Pons (tissue), 1 donor: ENCODE measurements at regions not wholly inside any gene's neighbourhood (a gene's known extent, or its start where the extent isn't known, plus 50 kb on each side); places are given as distances from the start of the nearest gene placed in this dataset.
A peak's percentile ranks its signal among the peaks of the same experiment; 100 is the strongest.

Source experiments
- DNase-seq: peaks from one replicate; pipeline ENCODE4 v3.0.0-alpha.2; 2016; ENCODE audit warnings: low spot score

DNA sequence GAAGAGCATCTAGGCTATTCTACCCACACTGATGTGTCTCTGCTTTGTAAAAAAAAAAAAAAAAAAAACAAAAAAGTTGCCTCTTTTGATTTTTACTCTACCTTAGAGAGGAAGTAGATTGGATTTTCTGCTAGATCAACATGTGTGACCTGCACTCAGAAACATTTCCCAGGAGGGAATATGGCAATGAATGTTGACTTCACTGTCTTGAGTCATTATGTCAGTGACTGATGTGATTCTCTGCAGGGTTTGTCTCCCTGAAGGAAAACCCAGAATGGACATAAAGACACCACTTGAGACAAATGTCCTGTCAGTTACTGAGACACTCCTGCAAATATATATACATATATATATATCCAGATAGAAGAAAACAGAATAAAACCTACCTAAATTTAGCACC is 370.3 kb downstream of the BMPER start:
- DNase-seq, result no peak

DNA sequence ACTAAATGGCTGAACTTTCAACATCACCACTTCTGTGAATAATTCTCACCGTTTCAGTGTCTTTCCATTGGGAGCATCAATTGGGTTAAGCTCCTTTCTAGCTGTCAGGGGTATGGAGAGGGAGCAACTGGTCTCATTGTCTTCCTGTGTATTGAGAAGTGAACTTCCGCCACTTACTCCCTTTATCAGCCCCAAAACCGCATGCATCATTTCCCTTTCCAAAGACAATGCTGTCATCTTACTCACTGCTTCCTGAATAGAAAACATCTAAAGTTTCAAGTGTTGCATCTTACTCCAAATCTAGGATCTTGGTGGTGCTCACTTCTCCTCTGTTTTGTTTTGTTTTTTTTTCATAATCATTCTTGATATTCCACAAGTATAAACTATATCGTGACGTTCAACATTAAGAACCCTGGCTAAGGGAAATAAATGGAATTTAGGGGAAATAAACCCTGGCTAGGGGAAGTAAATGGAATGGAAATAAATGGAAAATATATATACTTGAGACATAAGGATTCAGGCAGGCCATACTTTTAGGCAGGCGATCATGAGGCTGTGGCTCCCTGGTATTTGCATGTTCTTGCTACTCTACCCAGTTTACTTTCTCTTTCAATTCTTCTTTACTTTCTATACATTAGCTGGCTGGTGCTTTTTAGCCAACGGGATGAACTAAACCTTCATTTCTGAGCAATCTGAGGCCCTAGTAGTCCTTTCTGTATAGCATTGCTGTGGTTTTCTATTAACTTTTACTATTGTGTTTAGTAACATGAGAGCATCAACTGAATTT is 371.9 kb downstream of the BMPER start:
- DNase-seq, result no peak

DNA sequence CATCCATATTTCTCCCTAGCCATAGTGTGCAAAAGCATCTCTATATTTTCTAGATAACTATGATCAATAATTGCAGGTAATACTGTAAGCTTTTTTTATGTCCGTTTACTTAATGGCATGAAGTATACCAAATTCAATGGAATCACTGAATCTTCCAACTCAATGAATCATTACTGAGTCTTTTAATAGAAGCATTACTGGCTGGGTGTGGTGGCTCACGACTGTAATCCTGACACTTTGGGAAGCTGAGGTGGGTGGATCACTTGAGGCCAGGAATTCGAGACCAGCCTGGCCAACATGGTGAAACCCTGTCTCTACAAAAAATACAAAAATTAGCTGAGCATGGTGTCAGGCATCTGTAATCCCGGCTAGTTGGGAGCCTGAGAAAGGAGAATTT is 372.5 kb downstream of the BMPER start:
- DNase-seq, result no peak

DNA sequence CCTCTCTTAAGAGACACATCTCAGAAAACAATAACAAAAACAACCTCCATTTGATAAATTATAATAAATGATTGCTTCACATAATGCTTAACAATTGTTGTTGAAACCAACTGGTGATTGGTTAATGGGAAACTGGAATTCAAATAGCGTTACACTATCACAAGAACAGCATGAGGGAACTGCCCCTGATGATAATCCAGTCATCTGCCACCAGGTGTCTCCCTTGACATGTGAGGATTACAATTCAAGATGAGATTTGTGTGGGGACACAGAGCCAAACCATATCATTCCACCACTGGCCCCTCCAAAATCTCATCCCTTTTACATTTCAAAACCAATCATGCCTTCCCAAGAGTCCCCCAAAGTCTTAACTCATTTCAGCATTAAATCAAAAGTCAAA is 375.9 kb downstream of the BMPER start:
- DNase-seq, result no peak

DNA sequence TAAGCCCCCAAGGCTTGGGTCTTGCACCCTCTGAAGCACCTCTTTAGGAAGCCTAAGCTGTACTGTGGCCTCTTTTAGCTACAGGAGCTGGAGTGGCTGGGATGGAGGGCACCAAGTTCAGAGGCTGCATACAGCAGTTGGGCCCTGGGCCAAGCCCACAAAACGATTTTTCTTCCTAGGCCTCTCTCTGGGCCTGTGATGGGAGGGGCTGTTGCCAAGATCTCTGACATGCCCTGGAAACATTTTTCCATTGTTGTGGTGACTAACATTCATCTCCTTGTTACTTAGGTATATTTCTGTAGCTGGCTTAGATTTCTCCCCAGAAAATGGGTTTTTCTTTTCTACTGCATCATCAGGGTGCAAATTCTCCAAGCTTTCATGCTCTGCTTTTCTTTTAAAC is 375.7 kb upstream of the NPSR1 start:
- DNase-seq, result no peak

DNA sequence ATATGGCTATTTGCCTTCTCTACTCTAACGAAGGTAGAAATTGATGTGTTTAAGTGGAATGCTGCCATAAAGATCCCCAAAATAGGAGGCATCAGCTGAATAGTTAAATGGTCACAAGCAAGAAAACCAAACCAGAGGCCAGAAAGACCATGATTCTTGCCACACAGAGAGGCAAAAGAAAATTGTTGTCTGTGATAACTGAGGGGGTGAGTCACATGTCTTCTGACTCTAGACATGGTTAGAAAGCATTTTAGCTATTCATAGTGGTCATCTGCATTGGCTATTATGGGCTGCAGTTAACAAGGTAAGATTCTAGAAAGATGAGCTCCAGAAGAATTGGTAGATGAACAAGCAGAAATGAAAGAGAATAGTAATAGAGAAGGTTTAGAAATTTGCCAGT is 361.4 kb upstream of the NPSR1 start:
- DNase-seq, result no peak

DNA sequence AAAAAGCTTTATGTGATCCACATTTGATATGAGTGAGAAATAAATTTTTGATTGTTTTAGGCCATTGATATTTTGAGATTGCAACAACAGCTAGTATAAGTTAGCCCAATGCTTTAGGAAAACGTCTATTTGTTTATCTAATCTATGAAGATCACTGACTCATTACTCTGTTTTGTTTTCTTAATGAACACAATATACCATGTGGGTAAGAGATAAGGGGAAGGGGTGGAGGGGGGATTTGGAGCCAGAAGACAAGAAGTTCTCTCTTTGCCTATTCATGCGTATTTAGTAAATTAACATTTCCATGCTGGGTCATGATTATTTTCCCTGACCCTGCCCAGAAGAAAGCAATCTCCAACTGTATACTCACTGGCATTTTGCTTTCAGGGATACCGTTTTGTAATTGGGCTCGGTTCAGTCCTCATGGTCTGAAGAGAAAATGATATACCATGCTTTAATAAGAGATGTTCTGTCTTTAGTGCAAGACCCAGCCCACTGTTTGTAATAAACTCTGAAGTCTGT is 359.5 kb upstream of the NPSR1 start:
- no peak for DNase-seq

DNA sequence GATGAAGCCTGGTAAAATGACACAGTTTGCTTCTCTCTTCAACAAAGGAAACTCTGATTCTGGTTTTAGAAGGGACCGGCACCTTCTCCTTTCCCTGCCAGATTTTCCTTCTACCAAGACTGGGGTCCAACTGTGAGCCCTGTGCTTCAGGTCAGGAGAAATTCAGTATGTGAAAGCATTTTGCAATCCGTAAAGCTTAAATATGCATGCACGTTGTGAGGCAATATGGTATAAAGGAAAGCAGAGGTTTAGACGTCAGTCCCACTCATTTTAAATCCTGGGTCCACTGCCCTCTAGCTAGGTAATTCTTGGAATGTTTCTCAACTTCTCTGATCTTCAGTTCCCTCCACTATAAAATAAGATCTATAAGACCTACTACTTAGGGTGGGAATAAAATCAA is 359.0 kb upstream of the NPSR1 start:
- no peak for DNase-seq

DNA sequence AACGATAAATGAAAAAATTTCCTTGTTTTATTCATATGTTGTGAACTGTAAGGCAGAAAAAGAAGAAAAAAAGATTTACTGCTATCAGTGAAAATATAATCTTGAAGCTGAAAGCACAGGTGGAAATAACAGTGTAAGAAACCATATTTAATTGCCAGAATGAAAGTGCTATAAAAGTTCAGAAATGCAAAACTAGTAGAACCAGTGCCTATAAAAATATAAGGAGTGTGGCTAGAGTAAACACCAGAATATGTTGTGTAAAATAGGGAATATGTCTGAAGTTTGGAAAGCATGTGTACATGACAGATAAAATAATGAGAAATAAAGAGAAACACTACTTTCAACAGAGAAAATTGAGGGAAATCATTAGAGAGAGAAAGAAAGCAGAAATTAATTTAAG is 350.5 kb upstream of the NPSR1 start:
- DNase-seq, result no peak

DNA sequence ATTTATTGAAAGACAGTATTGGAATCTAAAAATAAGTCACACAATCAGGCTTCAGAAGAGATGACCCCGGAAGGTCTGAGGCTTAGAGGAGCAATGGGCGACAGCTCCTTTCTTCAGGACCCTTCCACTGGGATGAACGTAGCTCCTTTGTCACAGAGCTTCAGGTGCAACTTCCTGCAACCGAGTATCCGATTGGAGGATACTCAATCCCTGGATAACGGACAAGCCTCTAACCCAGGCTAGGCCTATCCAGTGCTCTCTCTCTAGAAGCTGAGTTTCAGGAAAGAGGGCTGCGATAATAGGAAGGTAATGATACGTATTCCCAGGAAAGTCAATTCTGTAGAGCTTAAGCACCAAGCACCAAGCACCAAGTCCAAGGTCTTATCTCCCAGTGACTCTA is 349.4 kb upstream of the NPSR1 start:
- no peak for DNase-seq

DNA sequence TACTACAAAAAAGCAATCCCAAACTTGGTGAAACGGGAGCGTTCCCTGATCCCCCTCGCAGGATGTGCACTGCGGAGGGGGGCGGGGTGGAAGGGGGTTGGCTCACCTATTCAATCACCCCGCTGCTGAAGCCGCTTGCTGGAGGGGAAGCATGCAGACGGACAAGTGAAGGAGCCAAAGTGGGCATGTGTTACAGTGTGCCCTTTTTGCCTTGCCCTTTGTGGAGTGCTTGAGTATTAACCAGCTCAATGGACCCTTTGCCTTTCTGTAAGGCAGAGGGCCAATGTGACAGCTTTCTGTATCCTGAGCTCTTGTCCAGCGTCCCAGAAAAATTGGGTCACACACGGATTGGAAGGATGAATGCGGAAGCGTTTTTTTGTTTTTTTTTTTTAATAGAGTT is 348.9 kb upstream of the NPSR1 start:
- DNase-seq, result peak; percentile 22

DNA sequence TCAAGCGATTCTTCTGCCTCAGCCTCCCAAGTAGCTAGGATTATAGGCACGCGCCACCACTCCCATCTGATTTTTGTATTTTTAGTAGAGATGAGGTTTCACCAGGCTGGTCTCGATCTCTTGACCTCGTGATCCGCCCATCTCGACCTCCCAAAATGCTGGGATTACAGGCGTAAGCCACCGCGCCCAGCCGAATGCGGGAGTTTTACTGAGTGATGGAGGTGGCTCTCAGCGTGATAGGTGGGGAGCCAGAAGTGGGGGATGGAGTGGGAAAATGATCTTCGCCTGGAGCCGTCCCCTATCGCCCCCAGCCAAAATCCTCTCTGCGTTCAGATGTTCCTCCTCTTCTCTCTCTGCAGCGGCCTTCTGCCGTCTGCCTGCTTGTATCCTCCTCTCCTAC is 348.4 kb upstream of the NPSR1 start:
- no peak for DNase-seq

DNA sequence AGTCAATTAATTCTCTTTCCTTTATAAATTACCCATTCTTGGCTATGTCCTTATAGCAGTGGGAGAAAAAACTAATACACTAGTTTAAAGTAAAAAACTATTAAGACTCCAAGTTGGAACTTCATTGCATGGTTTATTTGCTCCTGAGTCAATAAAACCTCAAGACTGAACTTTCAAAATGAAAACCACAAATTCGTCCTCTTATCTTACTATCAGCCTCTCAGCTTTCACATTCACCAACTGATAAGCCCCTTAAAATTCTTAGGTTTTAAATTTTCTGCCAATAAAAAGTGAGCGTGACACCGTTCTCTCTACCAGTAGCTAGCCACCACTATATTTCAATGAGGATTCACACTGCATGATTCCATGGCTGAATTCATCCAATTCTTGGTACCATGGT is 346.4 kb upstream of the NPSR1 start:
- DNase-seq, result no peak

DNA sequence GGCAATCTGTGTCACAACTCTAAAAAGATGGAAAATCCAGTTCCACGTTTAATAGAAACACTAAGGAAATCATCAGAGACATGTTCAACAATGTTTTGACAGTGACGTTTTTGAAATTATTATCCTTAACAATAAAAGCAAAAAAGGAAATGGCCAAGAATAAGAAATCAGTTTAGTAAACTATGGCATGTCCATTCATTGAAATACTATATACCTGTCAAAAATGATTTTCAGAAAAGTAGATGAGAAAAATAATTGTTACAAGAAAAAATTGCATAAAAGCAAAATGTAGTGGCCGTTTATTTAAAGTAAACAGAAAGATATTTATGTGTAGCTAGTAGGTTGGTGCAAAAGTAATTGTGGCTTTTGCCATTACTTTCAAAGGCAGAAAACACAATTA is 345.4 kb upstream of the NPSR1 start:
- DNase-seq, result no peak

DNA sequence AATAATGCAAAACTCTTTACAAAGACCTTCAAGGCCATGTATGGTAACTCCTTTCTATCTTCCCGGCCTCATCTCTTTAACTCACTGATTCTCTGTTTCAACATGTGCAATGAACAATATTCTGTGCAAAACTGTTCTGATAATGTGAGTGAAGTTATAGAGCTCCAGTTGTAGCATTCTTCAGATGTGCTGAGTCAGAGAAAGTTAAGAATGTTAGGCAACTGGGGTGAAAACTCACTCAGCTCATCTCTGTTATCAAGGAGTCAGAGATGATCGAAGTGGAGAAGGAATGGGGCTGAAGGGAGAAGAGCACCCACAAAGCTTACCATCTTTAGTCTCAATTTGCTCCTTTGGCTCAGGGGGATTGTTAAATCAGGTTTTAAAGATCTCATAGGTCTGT is 344.7 kb upstream of the NPSR1 start:
- no peak for DNase-seq

DNA sequence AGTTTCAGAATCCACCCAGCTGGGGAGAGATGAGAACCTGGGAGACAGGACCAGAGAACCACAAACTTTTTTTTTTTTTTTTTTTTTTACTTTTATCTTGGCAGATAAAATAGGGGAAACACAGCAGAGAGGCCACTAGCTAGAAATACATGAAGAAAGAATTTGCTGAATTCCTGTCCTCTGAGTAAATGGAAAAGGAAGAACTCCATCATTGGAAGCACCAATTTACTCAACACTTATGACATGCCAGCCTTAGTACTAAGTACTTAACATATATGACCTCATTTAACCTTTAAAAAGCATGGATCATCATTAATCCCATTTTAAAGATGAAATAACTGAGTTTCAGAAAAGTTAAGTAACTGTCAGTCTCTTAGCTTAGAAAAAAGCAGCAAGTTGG is 343.0 kb upstream of the NPSR1 start:
- DNase-seq, result no peak

DNA sequence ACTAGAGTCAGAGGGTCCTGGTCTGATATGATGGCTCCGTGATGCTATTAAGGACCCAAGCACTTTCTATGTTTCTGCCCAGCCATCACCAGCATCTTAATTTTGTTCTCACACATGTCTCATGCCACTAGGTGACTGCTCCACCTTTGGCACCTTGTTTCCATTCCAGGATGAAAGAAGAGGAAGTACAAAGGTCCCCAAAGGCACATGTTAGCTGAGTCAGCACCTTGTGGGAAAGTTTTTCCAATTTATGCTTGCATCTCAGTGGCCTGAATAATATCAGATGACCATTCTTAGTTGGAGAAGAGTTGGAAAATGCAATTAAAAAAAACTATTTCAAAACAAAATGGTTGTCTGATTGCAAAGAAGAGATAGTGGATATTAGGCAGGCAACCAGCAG is 341.0 kb upstream of the NPSR1 start:
- no peak for DNase-seq

DNA sequence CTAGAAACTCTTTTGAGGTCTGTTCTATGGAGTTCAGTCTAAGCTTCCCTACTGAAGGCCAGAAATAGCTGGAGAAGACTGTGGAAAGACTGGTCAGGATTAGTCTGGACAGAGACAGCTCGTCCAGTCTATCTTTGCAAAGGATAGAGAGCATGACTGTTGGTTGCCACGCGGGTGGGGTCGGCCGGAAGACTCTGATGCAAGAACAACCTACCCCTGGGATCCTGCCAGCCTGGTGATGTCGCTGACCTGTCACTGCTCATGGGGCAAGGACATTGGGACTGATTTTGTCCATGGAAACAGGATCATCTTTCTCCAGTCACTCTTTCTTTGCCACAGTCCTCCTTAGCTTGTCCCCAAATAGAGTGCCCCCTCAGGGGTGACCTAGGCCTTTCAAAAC is 337.6 kb upstream of the NPSR1 start:
- no peak for DNase-seq

DNA sequence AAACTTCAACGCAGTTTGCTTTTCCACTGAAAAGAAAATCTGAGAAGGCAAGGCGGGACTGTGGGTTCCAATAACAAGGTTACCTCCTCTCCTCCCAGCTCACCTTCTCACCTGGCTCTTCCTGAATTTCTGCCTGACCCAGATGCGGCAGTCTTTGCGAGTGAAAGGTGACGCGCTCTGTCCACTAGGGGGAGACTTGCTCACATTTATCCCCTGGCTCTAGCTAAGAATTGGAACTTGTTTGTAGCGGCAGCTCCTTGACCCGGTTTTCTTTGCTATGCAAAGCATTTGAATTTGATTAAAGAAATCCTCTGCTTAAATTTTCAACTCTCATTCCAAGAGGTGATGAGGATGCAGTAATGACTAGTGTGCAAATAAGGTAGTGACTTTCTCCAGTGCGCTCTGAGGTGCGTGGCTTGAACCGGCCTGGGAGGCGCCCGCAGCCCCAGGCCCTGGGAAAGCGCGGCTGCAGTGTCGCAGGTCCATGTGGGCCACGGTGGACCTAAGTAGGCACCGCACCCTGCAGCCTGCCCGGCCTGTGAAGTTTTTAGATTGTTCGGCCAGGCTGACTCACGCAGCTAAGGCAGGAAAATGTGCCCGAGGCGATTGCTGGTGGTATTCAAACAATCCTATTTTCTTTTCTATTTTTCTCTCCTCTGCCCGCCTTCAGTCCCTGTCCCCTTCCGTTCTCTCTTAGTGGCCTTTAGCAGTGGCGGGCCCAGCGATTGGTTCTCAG is 336.9 kb upstream of the NPSR1 start:
- DNase-seq, result peak; percentile 69

DNA sequence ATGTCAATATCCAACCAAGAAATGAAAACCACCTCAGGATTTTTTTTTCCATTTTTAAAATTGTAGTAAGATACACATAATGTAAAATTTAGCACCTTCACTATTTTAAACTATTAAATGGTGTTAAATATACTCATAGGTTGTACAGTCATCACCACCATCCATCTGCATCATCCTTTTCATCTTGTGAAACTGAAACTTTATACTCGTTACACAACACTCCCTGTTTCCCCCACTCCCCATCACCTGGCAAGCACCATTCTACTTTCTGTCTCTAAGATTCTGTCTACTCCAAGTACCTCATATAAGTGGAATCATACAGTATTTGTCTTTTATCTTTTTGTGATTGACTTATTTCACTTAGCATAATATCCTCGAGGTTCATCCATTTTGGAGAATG is 335.2 kb upstream of the NPSR1 start:
- DNase-seq, result no peak

DNA sequence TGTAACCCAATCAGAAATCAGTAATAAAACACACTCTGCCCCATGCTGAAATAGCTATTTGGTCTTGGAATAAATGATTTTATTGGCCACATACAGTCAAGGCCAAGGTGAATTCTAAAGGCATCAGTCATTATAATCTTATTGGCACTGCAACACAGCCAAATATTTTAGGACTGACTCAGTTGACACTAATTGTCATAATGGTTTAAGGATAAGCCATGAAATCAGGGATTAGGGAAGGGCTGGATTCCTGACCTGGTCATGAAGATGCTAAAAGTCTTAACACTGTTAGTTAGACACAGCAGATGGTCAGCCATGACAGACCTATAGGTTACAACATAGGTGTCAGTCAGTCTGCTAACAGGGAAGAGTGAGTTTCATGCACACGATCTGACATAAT is 330.3 kb upstream of the NPSR1 start:
- DNase-seq, result no peak

DNA sequence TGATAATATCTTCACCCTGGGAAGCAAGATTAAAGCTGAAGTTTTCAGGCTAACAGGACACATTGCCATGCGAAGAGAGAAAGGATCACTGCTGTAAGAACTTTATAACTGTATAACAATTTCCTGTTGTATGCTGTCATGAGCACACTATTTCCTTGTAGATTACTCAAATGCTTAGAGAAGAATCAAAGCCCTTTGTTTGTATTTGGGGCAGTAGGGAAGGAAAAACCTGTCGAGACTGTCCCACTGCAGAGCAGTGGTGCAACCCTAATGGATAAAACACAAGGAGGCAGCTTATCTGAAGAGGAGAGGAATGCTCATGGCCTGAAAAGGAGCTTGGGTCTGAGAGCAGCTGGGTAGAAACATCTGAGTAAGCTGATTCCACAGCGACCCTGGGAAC is 327.7 kb upstream of the NPSR1 start:
- DNase-seq, result no peak

DNA sequence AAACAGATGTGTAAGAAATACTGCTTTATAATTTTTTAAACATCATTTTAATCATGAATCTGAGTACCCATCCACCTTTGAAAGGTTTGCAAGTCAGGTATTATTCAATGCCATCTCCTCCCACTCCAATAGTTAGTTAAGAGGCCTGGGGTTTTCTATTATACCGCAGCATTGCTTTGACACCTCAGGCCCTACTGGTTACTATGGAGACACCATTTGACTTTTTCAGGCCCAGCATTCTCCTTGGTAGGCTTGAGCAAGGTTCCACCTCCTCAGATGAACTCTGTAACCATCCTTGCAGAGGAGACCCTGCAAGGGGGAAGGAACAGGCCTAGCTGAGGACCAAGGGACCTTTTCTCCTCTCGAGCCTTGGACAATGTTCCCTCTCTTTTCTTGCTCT is 326.9 kb upstream of the NPSR1 start:
- DNase-seq, result no peak

DNA sequence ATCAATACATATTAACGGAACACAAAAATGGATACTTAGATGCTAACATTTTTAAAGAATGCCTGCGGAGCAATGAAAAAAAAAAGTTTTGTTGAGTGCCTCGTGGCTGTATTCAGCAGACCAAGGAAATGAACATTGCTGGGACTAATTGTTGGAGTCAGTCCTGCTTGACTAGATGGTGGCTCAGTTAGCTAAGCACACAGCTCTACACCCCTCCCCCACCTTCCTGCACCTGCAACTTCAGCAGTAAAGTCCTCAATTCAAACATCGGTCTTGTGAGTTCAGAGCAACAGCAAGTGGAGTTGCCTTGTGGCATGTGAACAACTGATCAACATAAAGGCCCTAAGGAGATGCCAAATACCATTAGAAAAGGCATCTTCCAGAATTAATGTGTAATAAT is 326.0 kb upstream of the NPSR1 start:
- DNase-seq, result no peak
